Panc1 (cell line): ENCODE measurements at regions not wholly inside any gene's neighbourhood (a gene's known extent, or its start where the extent isn't known, plus 50 kb on each side); places are given as distances from the start of the nearest gene placed in this dataset.

ENCODE experiments used
- ATAC-seq: fragments of 200-7000 bp; cut with Tn5 transposase; 2 replicates; pipeline ENCODE4 v1.9.1; 2020; ENCODE audit warnings: mild to moderate bottlenecking, moderate library complexity
- BruUV-seq: library from RNA; stranded (reverse); fragments of 400-500 nt; replicated peaks from 2 replicates; lab custom pipeline; 2021; lab: Mats Ljungman, UMichigan
- CTCF ChIA-PET: fragments of 300-600 bp; sonication (Branson Sonifier 250); formaldehyde crosslinking; loops from one replicate; lab custom pipeline; 2022; ENCODE audit warnings: antibody characterized with exemption; lab: Charles Lee
- POLR2A ChIA-PET: fragments of 300-600 bp; sonication (Branson Sonifier 250); formaldehyde crosslinking; loops from one replicate; lab custom pipeline; 2022; ENCODE audit warnings: antibody characterized with exemption; lab: Charles Lee
- DNase-seq: peaks from one replicate; pipeline ENCODE4 v3.0.0-alpha.2; 2010; ENCODE audit warnings: low read depth, low spot score
- H3K27ac ChIP-seq: 2 replicates; pipeline ENCODE4 v1.5.1; 2011; ENCODE audit warnings: mild to moderate bottlenecking, low read length, inconsistent platforms
- H3K27me3 ChIP-seq: fragments of 200-500 bp; sonication (Bioruptor generic); 2 replicates; pipeline ENCODE4 v1.6.0; 2014; ENCODE audit warnings: low read length, inconsistent platforms; ENCODE audit not compliant: control insufficient read depth, insufficient read depth
- H3K36me3 ChIP-seq: fragments of 200-500 bp; sonication (Bioruptor generic); 2 replicates; pipeline ENCODE4 v1.5.1; 2014; ENCODE audit warnings: inconsistent platforms, mild to moderate bottlenecking, low read length, moderate library complexity; ENCODE audit not compliant: control insufficient read depth, insufficient read depth
- H3K4me1 ChIP-seq: 2 replicates; pipeline ENCODE4 v1.5.1; 2011; ENCODE audit warnings: inconsistent platforms, mild to moderate bottlenecking, low read length, moderate library complexity; ENCODE audit not compliant: control insufficient read depth, insufficient read depth
- H3K4me3 ChIP-seq, 2 experiments: 2 replicates each; pipeline ENCODE4 v1.5.1; 2011 to 2012; ENCODE audit warnings: low read depth in 2 of 2, low read length in 2 of 2, mild to moderate bottlenecking in 2 of 2, inconsistent platforms in 1 of 2, moderate library complexity in 1 of 2
- H3K9me3 ChIP-seq: fragments of 200-500 bp; sonication (Bioruptor generic); 2 replicates; pipeline ENCODE4 v1.5.1; 2014; ENCODE audit warnings: low read depth, mild to moderate bottlenecking, inconsistent platforms, low read length, moderate library complexity; ENCODE audit not compliant: control insufficient read depth, insufficient read depth
- CTCF ChIP-seq: fragments of 450-650 bp; IDR thresholded peaks from 2 replicates; pipeline ENCODE4 v1.5.1; 2017; ENCODE audit warnings: mild to moderate bottlenecking
- POLR2AphosphoS5 ChIP-seq: IDR thresholded peaks from 2 replicates; pipeline ENCODE4 v1.6.1; 2012; ENCODE audit warnings: mild to moderate bottlenecking, low read depth, low read length, moderate library complexity
- REST ChIP-seq, 2 experiments: IDR thresholded peaks; 2 replicates each; pipeline ENCODE4 v1.6.1; 2011 to 2012; ENCODE audit warnings: low read depth in 2 of 2, control low read depth in 1 of 2, low read length in 1 of 2, mild to moderate bottlenecking in 1 of 2, moderate library complexity in 1 of 2; ENCODE audit not compliant: insufficient read depth in 1 of 2
- SIN3A ChIP-seq: IDR thresholded peaks from 2 replicates; pipeline ENCODE4 v1.6.1; 2012; ENCODE audit warnings: low read depth, mild to moderate bottlenecking, low read length, moderate library complexity, borderline replicate concordance; ENCODE audit not compliant: insufficient read depth
- TCF7L2 ChIP-seq: IDR thresholded peaks from 2 replicates; pipeline ENCODE4 v1.6.1; 2011; ENCODE audit warnings: mild to moderate bottlenecking, low read depth, low read length, inconsistent platforms
- in situ Hi-C: cut with HindIII; loops from 2 replicates; pipeline ENCODE4 v1.10.0; 2016; ENCODE audit warnings: low sequenced_read_pairs, low pct_unique_long_range_greater_than_20kb
- intact Hi-C: fragments of 100-400 bp; cut with micrococcal nuclease; formaldehyde crosslinking; loops from one replicate; pipeline ENCODE4 v1.10.0; 2022; ENCODE audit not compliant: unreplicated experiment

- BruUV-seq, result no TSS peak
- POLR2A ChIA-PET, result no interaction called here
- TF ChIP-seq TCF7L2, result no peak
- TF ChIP-seq CTCF, result peak; percentile 69
- Histone ChIP-seq H3K27ac (no peak overlapping the region), H3K27me3 (no peaks in the 10 kb centered on the region), H3K36me3 (no peaks in the 10 kb centered on the region), H3K4me3 (no peak overlapping the region), H3K4me1 (no peaks in the 10 kb centered on the region), H3K9me3 (no peaks in the 10 kb centered on the region)
- intact Hi-C loops (no loop called here), in situ Hi-C loops (no loop called here)
- peak; percentile 36 for DNase-seq
- no peak for ATAC-seq
- CTCF ChIA-PET, result no interaction called here
These were observed 98.2 kb downstream of the SNAPC1 start for GRCh38 chr14:61860294-61860918.

GRCh38 chr14:61861320-61861865, 99.2 kb downstream of the SNAPC1 start:
- TF ChIP-seq TCF7L2 (no peak), SIN3A (no peak), POLR2AphosphoS5 (no peak), CTCF (no peak), REST (IDR thresholded peaks at IDR 0.05; ENCODE audit: insufficient read depth in 1 of 2, low read depth in 2 of 2, low read length in 1 of 2) (no peak)
- Histone ChIP-seq H3K27ac (no peak overlapping the region), H3K4me3 (no peak overlapping the region), H3K36me3 (no peaks in the 10 kb centered on the region), H3K4me1 (no peaks in the 10 kb centered on the region), H3K9me3 (no peaks in the 10 kb centered on the region), H3K27me3 (no peaks in the 10 kb centered on the region)
- intact Hi-C loops, result no loop called here
- no peak for DNase-seq
- ATAC-seq, result no peak
- POLR2A ChIA-PET, result no interaction called here
- CTCF ChIA-PET, result no interaction called here
- BruUV-seq, result no TSS peak
- in situ Hi-C loops, result no loop called here
